Skin of body (tissue), 1 donor: ENCODE measurements at regions not wholly inside any gene's neighbourhood (a gene's known extent, or its start where the extent isn't known, plus 50 kb on each side); places are given as distances from the start of the nearest gene placed in this dataset.
"Not testable (repeated sequence)": the region's sequence is repeated elsewhere in the genome, so short reads cannot be mapped to it uniquely, and the experiment has no call there.

Experiments
- DNase-seq: peaks from one replicate; lab custom pipeline; 2025; lab: John Stamatoyannopoulos, UW

GRCh38 chr6:25179051-25179778, 100.0 kb upstream of the CARMIL1 start:
- peak; percentile 30 for DNase-seq

- DNase-seq, result no peak
Measured at GRCh38 chr6:25180630-25181349, 98.4 kb upstream of the CARMIL1 start.

GRCh38 chr6:25181350-25181724, 97.8 kb upstream of the CARMIL1 start:
- no peak for DNase-seq

GRCh38 chr6:25181923-25182322, 97.3 kb upstream of the CARMIL1 start:
- no peak for DNase-seq

- DNase-seq, result no peak
Measured at GRCh38 chr6:25186919-25187318, 92.3 kb upstream of the CARMIL1 start.

GRCh38 chr6:25188232-25188631, 90.9 kb upstream of the CARMIL1 start:
- no peak for DNase-seq

- peak; percentile 33 for DNase-seq
Measured at GRCh38 chr6:25192590-25193459, 86.3 kb upstream of the CARMIL1 start.

- DNase-seq, result no peak
Measured at GRCh38 chr6:25193460-25194171, 85.6 kb upstream of the CARMIL1 start.

GRCh38 chr6:25194172-25194678, 84.9 kb upstream of the CARMIL1 start:
- DNase-seq, result no peak

- no peak for DNase-seq
Measured at GRCh38 chr6:25196464-25196863, 82.7 kb upstream of the CARMIL1 start.

GRCh38 chr6:25197111-25197510, 82.1 kb upstream of the CARMIL1 start:
- no peak for DNase-seq

GRCh38 chr6:25199544-25199943, 79.6 kb upstream of the CARMIL1 start:
- DNase-seq, result no peak

GRCh38 chr6:25202504-25202903, 76.7 kb upstream of the CARMIL1 start:
- DNase-seq, result peak; percentile 35

- no peak for DNase-seq
Measured at GRCh38 chr6:25205629-25206028, 73.5 kb upstream of the CARMIL1 start.

GRCh38 chr6:25207453-25208155, 71.6 kb upstream of the CARMIL1 start:
- DNase-seq, result not testable (repeated sequence)

GRCh38 chr6:25215881-25216280, 63.3 kb upstream of the CARMIL1 start:
- no peak for DNase-seq

GRCh38 chr6:25217302-25217701, 61.9 kb upstream of the CARMIL1 start:
- DNase-seq, result no peak

GRCh38 chr6:25217829-25218228, 61.3 kb upstream of the CARMIL1 start:
- no peak for DNase-seq

- DNase-seq, result no peak
Measured at GRCh38 chr6:25218346-25218745, 60.8 kb upstream of the CARMIL1 start.

- DNase-seq, result no peak
Measured at GRCh38 chr6:25219216-25219916, 59.8 kb upstream of the CARMIL1 start.
